ENCODE measurements at regions not wholly inside any gene's neighbourhood (a gene's known extent, or its start where the extent isn't known, plus 50 kb on each side); places are given as distances from the start of the nearest gene placed in this dataset.

GRCh38 chr4:45004847-45005565 is 278.6 kb upstream of the GNPDA2 start:
- ChIA-PET POLR2A (no interaction called here), CTCF (no interaction called here)
- no peak for DNase-seq
- TF ChIP-seq CTCF (IDR thresholded peaks at IDR 0.05) = no peak
- Mint-ChIP-seq H3K4me3 (no peak overlapping the region), H3K27me3 (no peaks in the 10 kb centered on the region), H3K9me3 (no peaks in the 10 kb centered on the region), H3K4me1 (no peaks in the 10 kb centered on the region), H3K36me3 (ENCODE audit: low read depth) (no peaks in the 10 kb centered on the region), H3K27ac (no peak overlapping the region)
- ATAC-seq (ENCODE audit: low read depth) = no peak
- intact Hi-C loops (cut with micrococcal nuclease) = no loop called here

DNA sequence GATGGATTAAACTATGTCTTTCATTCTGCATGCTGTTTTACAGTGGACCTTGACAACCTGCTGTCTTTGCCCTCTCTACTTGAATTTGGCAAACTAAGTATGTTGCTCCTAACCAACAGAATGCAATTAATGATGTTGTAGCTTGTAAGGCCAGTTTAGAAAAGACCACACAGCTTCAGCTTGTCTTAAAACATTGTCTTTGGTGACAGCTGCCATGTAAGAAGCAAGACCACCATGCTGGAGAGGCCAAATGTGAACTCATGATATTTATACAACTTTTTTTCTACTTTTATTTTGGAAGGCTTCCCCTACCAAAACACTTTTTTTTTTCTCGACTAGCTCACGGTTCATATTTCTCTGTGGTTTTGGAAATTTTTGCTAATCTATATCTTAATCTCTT is 278.0 kb upstream of the GNPDA2 start:
- H3K9me3 Mint-ChIP-seq = no peaks in the 10 kb centered on the region
- ATAC-seq (ENCODE audit: low read depth) = no peak
- H3K27me3 Mint-ChIP-seq = no peaks in the 10 kb centered on the region
- ChIA-PET CTCF (no interaction called here), POLR2A (no interaction called here)
- intact Hi-C loops (cut with micrococcal nuclease) = no loop called here
- H3K27ac Mint-ChIP-seq = no peak overlapping the region
- DNase-seq = no peak
- no peak overlapping the region for H3K4me3 Mint-ChIP-seq
- H3K36me3 Mint-ChIP-seq (ENCODE audit: low read depth) = no peaks in the 10 kb centered on the region
- no peak for TF ChIP-seq CTCF (IDR thresholded peaks at IDR 0.05)
- no peaks in the 10 kb centered on the region for H3K4me1 Mint-ChIP-seq

GRCh38 chr4:44996276-44996845 is 270.0 kb upstream of the GNPDA2 start:
- CTCF ChIA-PET = no interaction called here
- no peaks in the 10 kb centered on the region for H3K4me1 Mint-ChIP-seq
- intact Hi-C loops (cut with micrococcal nuclease) = no loop called here
- H3K9me3 Mint-ChIP-seq = peaks cover 6% of the 10 kb centered on the region
- H3K36me3 Mint-ChIP-seq (ENCODE audit: low read depth) = no peaks in the 10 kb centered on the region
- DNase-seq (no peak), ATAC-seq (ENCODE audit: low read depth) (no peak)
- no peak overlapping the region for H3K27ac Mint-ChIP-seq
- POLR2A ChIA-PET = no interaction called here
- no peak overlapping the region for H3K4me3 Mint-ChIP-seq
- H3K27me3 Mint-ChIP-seq = no peaks in the 10 kb centered on the region
- TF ChIP-seq CTCF (IDR thresholded peaks at IDR 0.05) = no peak

DNA sequence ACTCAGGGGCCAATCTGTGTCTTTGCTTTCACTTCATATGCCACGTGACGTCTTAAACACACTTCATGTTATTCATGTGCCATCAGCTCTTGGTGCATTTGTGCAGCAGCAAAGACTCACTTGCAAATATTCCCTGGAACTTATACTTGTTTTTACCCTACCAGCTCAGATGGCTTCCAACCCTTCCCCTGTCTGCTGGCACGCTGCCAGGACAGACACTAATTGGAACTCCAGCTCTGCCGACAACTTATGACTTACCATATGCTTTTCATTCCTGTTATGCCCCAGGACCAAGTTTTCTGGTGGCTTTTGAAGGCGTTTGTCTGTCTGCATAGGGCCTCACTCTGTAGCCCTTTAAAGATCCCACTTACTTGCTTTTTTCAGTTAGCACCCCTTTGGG is 261.7 kb upstream of the GNPDA2 start:
- Mint-ChIP-seq H3K4me1 (no peaks in the 10 kb centered on the region), H3K4me3 (no peak overlapping the region), H3K9me3 (peaks cover 11% of the 10 kb centered on the region), H3K27me3 (no peaks in the 10 kb centered on the region), H3K27ac (no peak overlapping the region), H3K36me3 (ENCODE audit: low read depth) (no peaks in the 10 kb centered on the region)
- DNase-seq = no peak
- no peak for TF ChIP-seq CTCF (IDR thresholded peaks at IDR 0.05)
- ATAC-seq (ENCODE audit: low read depth) = no peak
- ChIA-PET CTCF (no interaction called here), POLR2A (no interaction called here)
- intact Hi-C loops (cut with micrococcal nuclease) = no loop called here

DNA sequence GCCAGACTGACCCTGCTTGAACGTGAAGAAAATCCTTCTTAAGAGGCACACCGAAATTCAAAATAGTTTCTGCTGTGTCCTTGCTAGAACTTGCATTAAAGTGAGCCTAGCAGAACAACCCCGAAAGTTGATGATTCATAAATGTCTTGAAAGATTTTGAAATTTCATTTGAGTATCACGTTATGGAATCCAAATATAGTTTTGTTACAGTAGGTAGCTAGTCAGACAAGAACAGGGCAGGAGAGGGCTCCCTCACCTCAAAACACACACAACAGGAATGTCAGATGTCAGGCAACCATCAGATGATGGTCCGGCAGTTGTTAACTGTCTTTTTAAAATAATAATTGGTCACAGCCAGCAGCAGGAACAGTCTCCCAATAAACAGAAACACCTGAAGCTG is 259.6 kb upstream of the GNPDA2 start:
- ATAC-seq (ENCODE audit: low read depth) = no peak
- POLR2A ChIA-PET = no interaction called here
- no peak overlapping the region for H3K27ac Mint-ChIP-seq
- no peaks in the 10 kb centered on the region for H3K4me1 Mint-ChIP-seq
- H3K36me3 Mint-ChIP-seq (ENCODE audit: low read depth) = no peaks in the 10 kb centered on the region
- CTCF ChIA-PET = no interaction called here
- no peak for DNase-seq
- no peak for TF ChIP-seq CTCF (IDR thresholded peaks at IDR 0.05)
- H3K4me3 Mint-ChIP-seq = no peak overlapping the region
- intact Hi-C loops (cut with micrococcal nuclease) = no loop called here
- H3K9me3 Mint-ChIP-seq = peaks cover 10% of the 10 kb centered on the region
- no peaks in the 10 kb centered on the region for H3K27me3 Mint-ChIP-seq
